ENCODE measurements at regions not wholly inside any gene's neighbourhood (a gene's known extent, or its start where the extent isn't known, plus 50 kb on each side); places are given as distances from the start of the nearest gene placed in this dataset.

GRCh38 chr1:192438737-192439136, 121.9 kb downstream of the RGS21 start:
- TF ChIP-seq, protein P1, sequence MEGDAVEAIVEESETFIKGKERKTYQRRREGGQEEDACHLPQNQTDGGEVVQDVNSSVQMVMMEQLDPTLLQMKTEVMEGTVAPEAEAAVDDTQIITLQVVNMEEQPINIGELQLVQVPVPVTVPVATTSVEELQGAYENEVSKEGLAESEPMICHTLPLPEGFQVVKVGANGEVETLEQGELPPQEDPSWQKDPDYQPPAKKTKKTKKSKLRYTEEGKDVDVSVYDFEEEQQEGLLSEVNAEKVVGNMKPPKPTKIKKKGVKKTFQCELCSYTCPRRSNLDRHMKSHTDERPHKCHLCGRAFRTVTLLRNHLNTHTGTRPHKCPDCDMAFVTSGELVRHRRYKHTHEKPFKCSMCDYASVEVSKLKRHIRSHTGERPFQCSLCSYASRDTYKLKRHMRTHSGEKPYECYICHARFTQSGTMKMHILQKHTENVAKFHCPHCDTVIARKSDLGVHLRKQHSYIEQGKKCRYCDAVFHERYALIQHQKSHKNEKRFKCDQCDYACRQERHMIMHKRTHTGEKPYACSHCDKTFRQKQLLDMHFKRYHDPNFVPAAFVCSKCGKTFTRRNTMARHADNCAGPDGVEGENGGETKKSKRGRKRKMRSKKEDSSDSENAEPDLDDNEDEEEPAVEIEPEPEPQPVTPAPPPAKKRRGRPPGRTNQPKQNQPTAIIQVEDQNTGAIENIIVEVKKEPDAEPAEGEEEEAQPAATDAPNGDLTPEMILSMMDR (IDR thresholded peaks at IDR 0.05) = no peak
- TF ChIP-seq POLR2A (IDR thresholded peaks at IDR 0.05) (no peak), POLR2AphosphoS5 (IDR thresholded peaks at IDR 0.05) (no peak)

Measured in gastroesophageal sphincter (tissue), 3 donors.